GM12878 (cell line): ENCODE measurements at regions not wholly inside any gene's neighbourhood (a gene's known extent, or its start where the extent isn't known, plus 50 kb on each side); places are given as distances from the start of the nearest gene placed in this dataset.

ENCODE experiments used
- ATAC-seq: fragments of 200-7000 bp; cut with Tn5 transposase; 3 replicates; pipeline ENCODE4 v1.9.1; 2020; ENCODE audit warnings: mild to moderate bottlenecking, moderate library complexity
- BruUV-seq: library from RNA; stranded (reverse); fragments of 400-500 nt; replicated peaks from 2 replicates; lab custom pipeline; 2021; lab: Mats Ljungman, UMichigan
- CTCF ChIA-PET: fragments of 300-600 bp; sonication (Branson Sonifier 250); formaldehyde crosslinking; extraction: SDS; loops from one replicate; lab custom pipeline; 2021; ENCODE audit warnings: inconsistent platforms; lab: Yijun Ruan, JAX
- POLR2A ChIA-PET: fragments of 350-600 bp; formaldehyde crosslinking; extraction: SDS; loops from one replicate; lab custom pipeline; 2021; ENCODE audit warnings: inconsistent platforms; lab: Charles Lee
- RAD21 ChIA-PET: fragments of 300-600 bp; sonication (Branson Sonifier 250); formaldehyde crosslinking; loops from one replicate; lab custom pipeline; 2023; ENCODE audit warnings: antibody characterized with exemption; ENCODE audit not compliant: unreplicated experiment; lab: Charles Lee
- SMC1A ChIA-PET: fragments of 300-600 bp; sonication (Branson Sonifier 250); formaldehyde crosslinking; loops from one replicate; lab custom pipeline; 2023; ENCODE audit not compliant: unreplicated experiment, uncharacterized antibody; lab: Charles Lee
- DNase-seq: peaks from one replicate; pipeline ENCODE4 v3.0.0-alpha.2; 2011; ENCODE audit warnings: low read depth, low spot score
- FAIRE-seq: peaks from 3 replicates; lab custom pipeline; 2011; peaks lifted over from hg19 to GRCh38; lab: Jason Lieb, UNC
- H2AFZ ChIP-seq: 2 replicates; pipeline ENCODE4 v1.6.0; 2011; ENCODE audit warnings: low read depth, low read length, control low read depth; ENCODE audit not compliant: control insufficient read depth
- H3K27ac ChIP-seq: 2 replicates; pipeline ENCODE4 v1.5.1; 2011; ENCODE audit warnings: control low read depth; ENCODE audit not compliant: control insufficient read depth, insufficient read depth
- H3K27me3 ChIP-seq, 2 experiments: replicated peaks in 1 of 2; 2 replicates each; pipeline versions ENCODE4 v1.6.0 to v1.6.1; 2011; ENCODE audit warnings: low read length in 1 of 2; ENCODE audit not compliant: control insufficient read depth in 2 of 2, insufficient read depth in 2 of 2
- H3K36me3 ChIP-seq, 2 experiments: 2 replicates each; pipeline ENCODE4 v1.5.1; 2011; ENCODE audit warnings: low read length in 1 of 2; ENCODE audit not compliant: control insufficient read depth in 2 of 2, insufficient read depth in 2 of 2
- H3K4me1 ChIP-seq: 2 replicates; pipeline ENCODE4 v1.6.1; 2011; ENCODE audit warnings: mild to moderate bottlenecking, low read length, moderate library complexity, mixed read lengths; ENCODE audit not compliant: control insufficient read depth, insufficient read depth
- H3K4me2 ChIP-seq: 2 replicates; pipeline ENCODE4 v1.6.0; 2011; ENCODE audit warnings: control low read depth; ENCODE audit not compliant: control insufficient read depth, insufficient read depth
- H3K4me3 ChIP-seq: fragments of 200-600 bp; sonication (generic); 2 replicates; pipeline ENCODE4 v1.5.1; 2016
- H3K79me2 ChIP-seq: 2 replicates; pipeline ENCODE4 v1.6.0; 2011; ENCODE audit warnings: low read length; ENCODE audit not compliant: control insufficient read depth, insufficient read depth
- H3K9ac ChIP-seq: 2 replicates; pipeline ENCODE4 v1.8.0; 2011; ENCODE audit warnings: low read length, control low read depth, mixed read lengths; ENCODE audit not compliant: control insufficient read depth, insufficient read depth
- H3K9me3 ChIP-seq: replicated peaks from 3 replicates; pipeline ENCODE4 v1.5.1; 2011; ENCODE audit warnings: mild to moderate bottlenecking, low read length; ENCODE audit not compliant: control insufficient read depth, insufficient read depth
- H4K20me1 ChIP-seq: 2 replicates; pipeline ENCODE4 v1.6.0; 2011; ENCODE audit not compliant: control insufficient read depth, insufficient read depth
- ATF2 ChIP-seq: IDR thresholded peaks from 2 replicates; pipeline ENCODE4 v1.6.1; 2012; ENCODE audit warnings: low read length, inconsistent platforms
- IKZF1 ChIP-seq: fragments of 450-650 bp; conservative IDR thresholded peaks from 2 replicates; pipeline ENCODE4 v1.6.1; 2017; ENCODE audit warnings: antibody characterized with exemption, mild to moderate bottlenecking
- IRF3 ChIP-seq: fragments of 450-650 bp; IDR thresholded peaks from 2 replicates; pipeline ENCODE4 v1.6.1; 2014; ENCODE audit warnings: mild to moderate bottlenecking
- JUND ChIP-seq: IDR thresholded peaks from 2 replicates; pipeline ENCODE4 v1.6.1; 2012; ENCODE audit warnings: low read depth, mild to moderate bottlenecking, low read length, improper control_type of control experiment, moderate library complexity
- RAD51 ChIP-seq: fragments of 450-650 bp; IDR thresholded peaks from 2 replicates; pipeline ENCODE4 v1.6.1; 2016; ENCODE audit warnings: moderate library complexity, mild to moderate bottlenecking, inconsistent platforms
- YBX1 ChIP-seq: fragments of 450-650 bp; IDR thresholded peaks from 2 replicates; pipeline ENCODE4 v1.6.1; 2016; ENCODE audit warnings: antibody characterized with exemption
- ZZZ3 ChIP-seq: IDR thresholded peaks from 2 replicates; pipeline ENCODE4 v1.6.1; 2011; ENCODE audit warnings: low read depth; ENCODE audit not compliant: control insufficient read depth, insufficient read length
- WGBS: methylation state at CpG from one replicate; pipeline ENCODE4 v1.1.6; 2016; ENCODE audit warnings: low lambda C conversion rate; ENCODE audit not compliant: insufficient replicate concordance, insufficient coverage; ENCODE audit errors: missing lambda C conversion rate; 5-methylcytosine and 5-hydroxymethylcytosine counted together
- in situ Hi-C: fragments of 300-500 bp; cut with MboI; formaldehyde crosslinking; loops from 9 replicates; pipeline ENCODE4 v1.14.3; 2018; ENCODE audit warnings: mixed read lengths
- intact Hi-C: fragments of 100-400 bp; cut with micrococcal nuclease; formaldehyde crosslinking; loops from one replicate; pipeline ENCODE4 v1.14.2; 2022; ENCODE audit not compliant: unreplicated experiment

GRCh38 chr9:13009871-13010270 is 235.1 kb downstream of the LURAP1L start:
- RAD21 ChIA-PET, result no interaction called here

More at GRCh38 chr9:13009871-13010270, 235.1 kb downstream of the LURAP1L start:
- CTCF ChIA-PET, result no interaction called here
- H3K27ac ChIP-seq, result no peak overlapping the region
- ATAC-seq, result no peak
- H4K20me1 ChIP-seq, result no peaks in the 10 kb centered on the region
- no peaks in the 10 kb centered on the region for H3K27me3 ChIP-seq
- H3K9me3 ChIP-seq, result no peaks in the 10 kb centered on the region
- no peaks in the 10 kb centered on the region for H3K36me3 ChIP-seq
- SMC1A ChIA-PET, result no interaction called here
- 39% methylated on average over 2 of the region's 2 CpGs for WGBS
- no peak overlapping the region for H3K9ac ChIP-seq
- POLR2A ChIA-PET, result no interaction called here
- no peaks in the 10 kb centered on the region for H3K4me1 ChIP-seq
- TF ChIP-seq RAD51, result no peak
- TF ChIP-seq IKZF1, result no peak
- TF ChIP-seq IRF3, result no peak
- no peak for TF ChIP-seq ATF2
- no peak for TF ChIP-seq YBX1
- TF ChIP-seq JUND, result no peak
- no peak for TF ChIP-seq ZZZ3
- TF ChIP-seq, all 136 proteins: peak for 0
- H3K4me3 ChIP-seq, result no peak overlapping the region
- intact Hi-C loops, result no loop called here
- no peak overlapping the region for H2AFZ ChIP-seq
- no peak overlapping the region for H3K4me2 ChIP-seq
- no TSS peak for BruUV-seq
- no peaks in the 10 kb centered on the region for H3K79me2 ChIP-seq
- DNase-seq, result no peak
- in situ Hi-C loops, result no loop called here
- no peak for FAIRE-seq
